ENCODE measurements at regions not wholly inside any gene's neighbourhood (a gene's known extent, or its start where the extent isn't known, plus 50 kb on each side); places are given as distances from the start of the nearest gene placed in this dataset.

- in situ Hi-C loops (cut with HindIII; ENCODE audit: low pct_unique_long_range_greater_than_20kb, low sequenced_read_pairs): no loop called here
- no peak for DNase-seq (ENCODE audit: low read depth in 1 of 2, low spot score in 1 of 2)
- no peak for TF ChIP-seq JUND (IDR thresholded peaks at IDR 0.05; ENCODE audit: low read depth)
Observed at GRCh38 chr5:60210810-60211209, 317.3 kb upstream of the PDE4D start.

GRCh38 chr5:60209146-60209840, 315.8 kb upstream of the PDE4D start:
- TF ChIP-seq JUND (IDR thresholded peaks at IDR 0.05; ENCODE audit: low read depth): no peak
- in situ Hi-C loops (cut with HindIII; ENCODE audit: low pct_unique_long_range_greater_than_20kb, low sequenced_read_pairs): no loop called here
- DNase-seq (ENCODE audit: low read depth in 1 of 2, low spot score in 1 of 2): no peak

GRCh38 chr5:60208716-60209115, 315.2 kb upstream of the PDE4D start:
- no peak for TF ChIP-seq JUND (IDR thresholded peaks at IDR 0.05; ENCODE audit: low read depth)
- in situ Hi-C loops (cut with HindIII; ENCODE audit: low pct_unique_long_range_greater_than_20kb, low sequenced_read_pairs): no loop called here
- DNase-seq (ENCODE audit: low read depth in 1 of 2, low spot score in 1 of 2): no peak

- TF ChIP-seq JUND (IDR thresholded peaks at IDR 0.05; ENCODE audit: low read depth): no peak
- no peak for DNase-seq (ENCODE audit: low read depth in 1 of 2, low spot score in 1 of 2)
- in situ Hi-C loops (cut with HindIII; ENCODE audit: low pct_unique_long_range_greater_than_20kb, low sequenced_read_pairs): no loop called here
Observed at GRCh38 chr5:60207040-60207439, 313.5 kb upstream of the PDE4D start.

GRCh38 chr5:60206234-60206633, 312.7 kb upstream of the PDE4D start:
- no peak for DNase-seq (ENCODE audit: low read depth in 1 of 2, low spot score in 1 of 2)
- in situ Hi-C loops (cut with HindIII; ENCODE audit: low pct_unique_long_range_greater_than_20kb, low sequenced_read_pairs): no loop called here
- no peak for TF ChIP-seq JUND (IDR thresholded peaks at IDR 0.05; ENCODE audit: low read depth)

- in situ Hi-C loops (cut with HindIII; ENCODE audit: low pct_unique_long_range_greater_than_20kb, low sequenced_read_pairs): no loop called here
- no peak for TF ChIP-seq JUND (IDR thresholded peaks at IDR 0.05; ENCODE audit: low read depth)
- no peak for DNase-seq (ENCODE audit: low read depth in 1 of 2, low spot score in 1 of 2)
Observed at GRCh38 chr5:60205071-60205470, 311.5 kb upstream of the PDE4D start.

- in situ Hi-C loops (cut with HindIII; ENCODE audit: low pct_unique_long_range_greater_than_20kb, low sequenced_read_pairs): no loop called here
- no peak for TF ChIP-seq JUND (IDR thresholded peaks at IDR 0.05; ENCODE audit: low read depth)
- peak in 1 of 2 experiments; percentile 18 for DNase-seq (ENCODE audit: low read depth in 1 of 2, low spot score in 1 of 2)
Observed at GRCh38 chr5:60196385-60197113, 303.0 kb upstream of the PDE4D start.

GRCh38 chr5:60195551-60195950, 302.0 kb upstream of the PDE4D start:
- DNase-seq (ENCODE audit: low read depth in 1 of 2, low spot score in 1 of 2): no peak
- in situ Hi-C loops (cut with HindIII; ENCODE audit: low pct_unique_long_range_greater_than_20kb, low sequenced_read_pairs): no loop called here
- no peak for TF ChIP-seq JUND (IDR thresholded peaks at IDR 0.05; ENCODE audit: low read depth)

- DNase-seq (ENCODE audit: low read depth in 1 of 2, low spot score in 1 of 2): no peak
- TF ChIP-seq JUND (IDR thresholded peaks at IDR 0.05; ENCODE audit: low read depth): no peak
- in situ Hi-C loops (cut with HindIII; ENCODE audit: low pct_unique_long_range_greater_than_20kb, low sequenced_read_pairs): no loop called here
Observed at GRCh38 chr5:60195083-60195482, 301.6 kb upstream of the PDE4D start.

- no peak for TF ChIP-seq JUND (IDR thresholded peaks at IDR 0.05; ENCODE audit: low read depth)
- no peak for DNase-seq (ENCODE audit: low read depth in 1 of 2, low spot score in 1 of 2)
- in situ Hi-C loops (cut with HindIII; ENCODE audit: low pct_unique_long_range_greater_than_20kb, low sequenced_read_pairs): no loop called here
Observed at GRCh38 chr5:60185231-60186099, 291.9 kb upstream of the PDE4D start.

GRCh38 chr5:60184606-60185005, 291.1 kb upstream of the PDE4D start:
- no peak for DNase-seq (ENCODE audit: low read depth in 1 of 2, low spot score in 1 of 2)
- TF ChIP-seq JUND (IDR thresholded peaks at IDR 0.05; ENCODE audit: low read depth): no peak
- in situ Hi-C loops (cut with HindIII; ENCODE audit: low pct_unique_long_range_greater_than_20kb, low sequenced_read_pairs): no loop called here

- in situ Hi-C loops (cut with HindIII; ENCODE audit: low pct_unique_long_range_greater_than_20kb, low sequenced_read_pairs): no loop called here
- no peak for TF ChIP-seq JUND (IDR thresholded peaks at IDR 0.05; ENCODE audit: low read depth)
- no peak for DNase-seq (ENCODE audit: low read depth in 1 of 2, low spot score in 1 of 2)
Observed at GRCh38 chr5:60183881-60184280, 290.4 kb upstream of the PDE4D start.

- in situ Hi-C loops (cut with HindIII; ENCODE audit: low pct_unique_long_range_greater_than_20kb, low sequenced_read_pairs): no loop called here
- no peak for TF ChIP-seq JUND (IDR thresholded peaks at IDR 0.05; ENCODE audit: low read depth)
- no peak for DNase-seq (ENCODE audit: low read depth in 1 of 2, low spot score in 1 of 2)
Observed at GRCh38 chr5:60178101-60178500, 284.6 kb upstream of the PDE4D start.

Data from T47D (cell line).